GM23338 (cell line): ENCODE measurements at regions not wholly inside any gene's neighbourhood (a gene's known extent, or its start where the extent isn't known, plus 50 kb on each side); places are given as distances from the start of the nearest gene placed in this dataset.

ENCODE experiments used
- ATAC-seq: fragments of 200-7000 bp; cut with Tn5 transposase; 3 replicates; pipeline ENCODE4 v1.9.1; 2020
- DNase-seq: peaks from one replicate; pipeline ENCODE4 v3.0.0-alpha.2; 2015; ENCODE audit warnings: low spot score
- H2AFZ ChIP-seq: fragments of 200-600 bp; sonication (generic); 2 replicates; pipeline ENCODE4 v1.8.0; 2016; ENCODE audit warnings: antibody characterized with exemption, mild to moderate bottlenecking, moderate library complexity
- H3F3A ChIP-seq: fragments of 200-600 bp; sonication (generic); replicated peaks from 2 replicates; pipeline ENCODE4 v1.8.0; 2017; ENCODE audit warnings: antibody characterized with exemption, mixed run types, low read depth
- H3K27ac ChIP-seq: fragments of 200-600 bp; sonication (generic); 2 replicates; pipeline ENCODE4 v1.6.1; 2016; ENCODE audit warnings: low read depth
- H3K27me3 ChIP-seq: fragments of 200-600 bp; sonication (generic); 2 replicates; pipeline ENCODE4 v1.8.0; 2016; ENCODE audit warnings: mild to moderate bottlenecking, mixed run types, moderate library complexity; ENCODE audit not compliant: insufficient read depth
- H3K36me3 ChIP-seq: fragments of 200-600 bp; sonication (generic); 2 replicates; pipeline ENCODE4 v1.8.0; 2016; ENCODE audit warnings: mild to moderate bottlenecking; ENCODE audit not compliant: insufficient read depth
- H3K4me1 ChIP-seq: fragments of 200-600 bp; sonication (generic); 2 replicates; pipeline ENCODE4 v1.8.0; 2016; ENCODE audit warnings: mild to moderate bottlenecking, moderate library complexity; ENCODE audit not compliant: insufficient read depth
- H3K4me2 ChIP-seq: fragments of 200-600 bp; sonication (generic); 2 replicates; pipeline ENCODE4 v1.7.1; 2017; ENCODE audit warnings: mixed run types
- H3K4me3 ChIP-seq: fragments of 200-600 bp; sonication (generic); 2 replicates; pipeline ENCODE4 v1.6.1; 2016; ENCODE audit warnings: mixed run types
- H3K79me2 ChIP-seq: fragments of 200-600 bp; sonication (generic); replicated peaks from 2 replicates; pipeline ENCODE4 v1.8.0; 2017; ENCODE audit warnings: mild to moderate bottlenecking; ENCODE audit not compliant: insufficient read depth
- H3K9me2 ChIP-seq: fragments of 200-600 bp; sonication (generic); 2 replicates; pipeline ENCODE4 v1.8.0; 2017; ENCODE audit not compliant: insufficient read depth
- H4K20me1 ChIP-seq: fragments of 200-600 bp; sonication (generic); replicated peaks from 2 replicates; pipeline ENCODE4 v1.8.0; 2017; ENCODE audit warnings: mild to moderate bottlenecking; ENCODE audit not compliant: insufficient read depth
- H3K27ac Mint-ChIP-seq: 2 replicates; pipeline ENCODE4 v1.8.0; 2020; ENCODE audit warnings: inconsistent platforms, mild to moderate bottlenecking, moderate library complexity, mixed read lengths
- H3K27me3 Mint-ChIP-seq: 3 replicates; pipeline ENCODE4 v1.8.0; 2022; ENCODE audit warnings: low read depth, mild to moderate bottlenecking, moderate library complexity, mixed read lengths, inconsistent platforms; ENCODE audit not compliant: insufficient read depth, poor library complexity
- H3K36me3 Mint-ChIP-seq: 3 replicates; pipeline ENCODE4 v1.8.0; 2021; ENCODE audit warnings: low read depth, mild to moderate bottlenecking, inconsistent platforms, moderate library complexity, mixed read lengths
- H3K4me1 Mint-ChIP-seq: 3 replicates; pipeline ENCODE4 v1.8.0; 2020; ENCODE audit warnings: mild to moderate bottlenecking, inconsistent platforms, mixed read lengths
- H3K4me3 Mint-ChIP-seq: 3 replicates; pipeline ENCODE4 v1.8.0; 2021; ENCODE audit warnings: moderate library complexity, mild to moderate bottlenecking, inconsistent platforms, mixed read lengths
- H3K9me3 Mint-ChIP-seq: 3 replicates; pipeline ENCODE4 v1.8.0; 2020; ENCODE audit warnings: moderate library complexity, mild to moderate bottlenecking, inconsistent platforms, mixed read lengths
- CREB1 ChIP-seq: fragments of 250-450 bp; sonication (Bioruptor Pico); IDR thresholded peaks from 2 replicates; pipeline ENCODE4 v1.5.0; 2020; ENCODE audit warnings: low read depth, mild to moderate bottlenecking, moderate library complexity
- ETS1 ChIP-seq: IDR thresholded peaks from 2 replicates; pipeline ENCODE4 v1.6.1; 2016; ENCODE audit warnings: antibody characterized with exemption
- JUNB ChIP-seq: IDR thresholded peaks from one replicate; pipeline ENCODE4 v1.6.1; 2016; ENCODE audit warnings: antibody characterized with exemption; ENCODE audit not compliant: unreplicated experiment
- NANOG ChIP-seq: IDR thresholded peaks from 2 replicates; pipeline ENCODE4 v1.6.1; 2016; ENCODE audit warnings: antibody characterized with exemption, borderline replicate concordance
- STAT1 ChIP-seq: IDR thresholded peaks from one replicate; pipeline ENCODE4 v1.6.1; 2016; ENCODE audit warnings: antibody characterized with exemption; ENCODE audit not compliant: unreplicated experiment
- ZNF331 ChIP-seq: fragments of 250-450 bp; sonication (Bioruptor Pico); IDR thresholded peaks from 2 replicates; pipeline ENCODE4 v1.5.0; 2020; ENCODE audit warnings: low read depth, mild to moderate bottlenecking, moderate library complexity
- TF ChIP-seq, protein P1 (sequence below): fragments of 250-450 bp; sonication (Bioruptor Pico); IDR thresholded peaks from 2 replicates; pipeline ENCODE4 v1.5.0; 2020; ENCODE audit warnings: mild to moderate bottlenecking, moderate library complexity
- TF ChIP-seq, protein P2 (sequence below), 2 experiments: fragments of 200-600 bp in 1 of 2; sonication (generic) in 1 of 2; conservative IDR thresholded peaks; 2 replicates each; pipeline versions ENCODE4 v1.5.1 to v1.6.1; 2016 to 2017; ENCODE audit warnings: antibody characterized with exemption in 2 of 2, low read depth in 2 of 2, mild to moderate bottlenecking in 2 of 2, moderate library complexity in 1 of 2

DNA sequence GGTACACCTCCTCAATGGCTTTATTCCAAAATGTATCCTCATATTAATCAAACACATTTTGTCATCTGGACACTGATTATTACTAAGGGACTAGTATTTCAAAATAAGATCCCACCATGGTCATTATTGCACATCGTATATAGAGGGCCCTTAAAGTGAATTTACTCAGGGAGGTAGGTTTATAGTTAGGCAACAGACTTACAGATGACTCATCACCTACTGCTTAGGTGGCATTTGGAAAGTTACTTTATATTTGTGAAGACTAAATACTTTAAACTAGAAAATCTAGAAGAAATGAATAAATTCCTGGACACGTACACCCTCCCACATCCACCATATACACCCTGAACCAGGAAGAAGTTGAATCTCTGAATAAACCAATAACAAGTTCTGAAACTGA, 353.0 kb downstream of the KCTD12 start (continued):
- no peak for TF ChIP-seq ZNF331 (CRISPR knock-in tag)
- TF ChIP-seq STAT1, result no peak
- TF ChIP-seq CREB1 (CRISPR knock-in tag), result no peak
- no peak for TF ChIP-seq JUNB

GRCh38 chr13:76527041-76527440, 359.2 kb downstream of the KCTD12 start:
- H3K36me3 Mint-ChIP-seq, result no peaks in the 10 kb centered on the region
- Histone ChIP-seq H3K4me2 (no peak overlapping the region), H3K36me3 (no peaks in the 10 kb centered on the region), H3K9me2 (no peaks in the 10 kb centered on the region), H3K27ac (no peak overlapping the region), H3K4me3 (no peak overlapping the region), H2AFZ (no peak overlapping the region), H3K79me2 (no peaks in the 10 kb centered on the region), H3K4me1 (peaks cover 9% of the 10 kb centered on the region; the same call in 1 of the 2 replicates), H3F3A (no peaks in the 10 kb centered on the region), H3K27me3 (no peaks in the 10 kb centered on the region), H4K20me1 (no peaks in the 10 kb centered on the region)
- no peak overlapping the region for H3K4me3 Mint-ChIP-seq
- no peak for TF ChIP-seq STAT1
- H3K9me3 Mint-ChIP-seq, result no peaks in the 10 kb centered on the region
- peaks cover 13% of the 10 kb centered on the region; the same call in 2 of the 3 replicates for H3K4me1 Mint-ChIP-seq
- H3K27ac Mint-ChIP-seq, result no peak overlapping the region
- peaks cover under 1% of the 10 kb centered on the region for H3K27me3 Mint-ChIP-seq
- ATAC-seq (no peak), DNase-seq (no peak)

GRCh38 chr13:76523740-76524340, 362.4 kb downstream of the KCTD12 start:
- peaks cover 6% of the 10 kb centered on the region for H3K27me3 Mint-ChIP-seq

More at GRCh38 chr13:76523740-76524340, 362.4 kb downstream of the KCTD12 start:
- no peak overlapping the region for H3K4me3 Mint-ChIP-seq
- H3K9me3 Mint-ChIP-seq, result no peaks in the 10 kb centered on the region
- ATAC-seq (no peak), DNase-seq (no peak)
- H3K4me1 Mint-ChIP-seq, result peaks cover 14% of the 10 kb centered on the region; the same call in 2 of the 3 replicates
- no peaks in the 10 kb centered on the region for H3F3A ChIP-seq
- H3K9me2 ChIP-seq, result no peaks in the 10 kb centered on the region
- H3K4me2 ChIP-seq, result no peak overlapping the region
- TF ChIP-seq, protein P1, sequence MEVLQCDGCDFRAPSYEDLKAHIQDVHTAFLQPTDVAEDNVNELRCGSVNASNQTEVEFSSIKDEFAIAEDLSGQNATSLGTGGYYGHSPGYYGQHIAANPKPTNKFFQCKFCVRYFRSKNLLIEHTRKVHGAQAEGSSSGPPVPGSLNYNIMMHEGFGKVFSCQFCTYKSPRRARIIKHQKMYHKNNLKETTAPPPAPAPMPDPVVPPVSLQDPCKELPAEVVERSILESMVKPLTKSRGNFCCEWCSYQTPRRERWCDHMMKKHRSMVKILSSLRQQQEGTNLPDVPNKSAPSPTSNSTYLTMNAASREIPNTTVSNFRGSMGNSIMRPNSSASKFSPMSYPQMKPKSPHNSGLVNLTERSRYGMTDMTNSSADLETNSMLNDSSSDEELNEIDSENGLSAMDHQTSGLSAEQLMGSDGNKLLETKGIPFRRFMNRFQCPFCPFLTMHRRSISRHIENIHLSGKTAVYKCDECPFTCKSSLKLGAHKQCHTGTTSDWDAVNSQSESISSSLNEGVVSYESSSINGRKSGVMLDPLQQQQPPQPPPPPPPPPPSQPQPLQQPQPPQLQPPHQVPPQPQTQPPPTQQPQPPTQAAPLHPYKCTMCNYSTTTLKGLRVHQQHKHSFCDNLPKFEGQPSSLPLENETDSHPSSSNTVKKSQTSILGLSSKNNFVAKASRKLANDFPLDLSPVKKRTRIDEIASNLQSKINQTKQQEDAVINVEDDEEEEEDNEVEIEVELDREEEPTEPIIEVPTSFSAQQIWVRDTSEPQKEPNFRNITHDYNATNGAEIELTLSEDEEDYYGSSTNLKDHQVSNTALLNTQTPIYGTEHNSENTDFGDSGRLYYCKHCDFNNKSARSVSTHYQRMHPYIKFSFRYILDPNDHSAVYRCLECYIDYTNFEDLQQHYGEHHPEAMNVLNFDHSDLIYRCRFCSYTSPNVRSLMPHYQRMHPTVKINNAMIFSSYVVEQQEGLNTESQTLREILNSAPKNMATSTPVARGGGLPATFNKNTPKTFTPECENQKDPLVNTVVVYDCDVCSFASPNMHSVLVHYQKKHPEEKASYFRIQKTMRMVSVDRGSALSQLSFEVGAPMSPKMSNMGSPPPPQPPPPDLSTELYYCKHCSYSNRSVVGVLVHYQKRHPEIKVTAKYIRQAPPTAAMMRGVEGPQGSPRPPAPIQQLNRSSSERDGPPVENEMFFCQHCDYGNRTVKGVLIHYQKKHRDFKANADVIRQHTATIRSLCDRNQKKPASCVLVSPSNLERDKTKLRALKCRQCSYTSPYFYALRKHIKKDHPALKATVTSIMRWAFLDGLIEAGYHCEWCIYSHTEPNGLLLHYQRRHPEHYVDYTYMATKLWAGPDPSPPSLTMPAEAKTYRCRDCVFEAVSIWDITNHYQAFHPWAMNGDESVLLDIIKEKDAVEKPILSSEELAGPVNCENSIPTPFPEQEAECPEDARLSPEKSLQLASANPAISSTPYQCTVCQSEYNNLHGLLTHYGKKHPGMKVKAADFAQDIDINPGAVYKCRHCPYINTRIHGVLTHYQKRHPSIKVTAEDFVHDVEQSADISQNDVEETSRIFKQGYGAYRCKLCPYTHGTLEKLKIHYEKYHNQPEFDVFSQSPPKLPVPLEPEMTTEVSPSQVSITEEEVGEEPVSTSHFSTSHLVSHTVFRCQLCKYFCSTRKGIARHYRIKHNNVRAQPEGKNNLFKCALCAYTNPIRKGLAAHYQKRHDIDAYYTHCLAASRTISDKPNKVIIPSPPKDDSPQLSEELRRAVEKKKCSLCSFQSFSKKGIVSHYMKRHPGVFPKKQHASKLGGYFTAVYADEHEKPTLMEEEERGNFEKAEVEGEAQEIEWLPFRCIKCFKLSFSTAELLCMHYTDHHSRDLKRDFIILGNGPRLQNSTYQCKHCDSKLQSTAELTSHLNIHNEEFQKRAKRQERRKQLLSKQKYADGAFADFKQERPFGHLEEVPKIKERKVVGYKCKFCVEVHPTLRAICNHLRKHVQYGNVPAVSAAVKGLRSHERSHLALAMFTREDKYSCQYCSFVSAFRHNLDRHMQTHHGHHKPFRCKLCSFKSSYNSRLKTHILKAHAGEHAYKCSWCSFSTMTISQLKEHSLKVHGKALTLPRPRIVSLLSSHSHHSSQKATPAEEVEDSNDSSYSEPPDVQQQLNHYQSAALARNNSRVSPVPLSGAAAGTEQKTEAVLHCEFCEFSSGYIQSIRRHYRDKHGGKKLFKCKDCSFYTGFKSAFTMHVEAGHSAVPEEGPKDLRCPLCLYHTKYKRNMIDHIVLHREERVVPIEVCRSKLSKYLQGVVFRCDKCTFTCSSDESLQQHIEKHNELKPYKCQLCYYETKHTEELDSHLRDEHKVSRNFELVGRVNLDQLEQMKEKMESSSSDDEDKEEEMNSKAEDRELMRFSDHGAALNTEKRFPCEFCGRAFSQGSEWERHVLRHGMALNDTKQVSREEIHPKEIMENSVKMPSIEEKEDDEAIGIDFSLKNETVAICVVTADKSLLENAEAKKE, result no peak
- TF ChIP-seq CREB1 (CRISPR knock-in tag) (no peak), NANOG (no peak), ETS1 (no peak), STAT1 (no peak), JUNB (no peak)
- TF ChIP-seq, protein P2, sequence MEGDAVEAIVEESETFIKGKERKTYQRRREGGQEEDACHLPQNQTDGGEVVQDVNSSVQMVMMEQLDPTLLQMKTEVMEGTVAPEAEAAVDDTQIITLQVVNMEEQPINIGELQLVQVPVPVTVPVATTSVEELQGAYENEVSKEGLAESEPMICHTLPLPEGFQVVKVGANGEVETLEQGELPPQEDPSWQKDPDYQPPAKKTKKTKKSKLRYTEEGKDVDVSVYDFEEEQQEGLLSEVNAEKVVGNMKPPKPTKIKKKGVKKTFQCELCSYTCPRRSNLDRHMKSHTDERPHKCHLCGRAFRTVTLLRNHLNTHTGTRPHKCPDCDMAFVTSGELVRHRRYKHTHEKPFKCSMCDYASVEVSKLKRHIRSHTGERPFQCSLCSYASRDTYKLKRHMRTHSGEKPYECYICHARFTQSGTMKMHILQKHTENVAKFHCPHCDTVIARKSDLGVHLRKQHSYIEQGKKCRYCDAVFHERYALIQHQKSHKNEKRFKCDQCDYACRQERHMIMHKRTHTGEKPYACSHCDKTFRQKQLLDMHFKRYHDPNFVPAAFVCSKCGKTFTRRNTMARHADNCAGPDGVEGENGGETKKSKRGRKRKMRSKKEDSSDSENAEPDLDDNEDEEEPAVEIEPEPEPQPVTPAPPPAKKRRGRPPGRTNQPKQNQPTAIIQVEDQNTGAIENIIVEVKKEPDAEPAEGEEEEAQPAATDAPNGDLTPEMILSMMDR (conservative IDR thresholded peaks at IDR 0.05; ENCODE audit: low read depth in 2 of 2), result no peak
- no peaks in the 10 kb centered on the region for H3K27me3 ChIP-seq
- no peak overlapping the region for H3K27ac ChIP-seq
- no peaks in the 10 kb centered on the region for H4K20me1 ChIP-seq
- H3K79me2 ChIP-seq, result no peaks in the 10 kb centered on the region
- no peak overlapping the region for H3K4me3 ChIP-seq
- H3K36me3 Mint-ChIP-seq, result no peaks in the 10 kb centered on the region
- peaks cover 9% of the 10 kb centered on the region; the same call in 1 of the 2 replicates for H3K4me1 ChIP-seq
- H3K36me3 ChIP-seq, result no peaks in the 10 kb centered on the region
- no peak overlapping the region for H2AFZ ChIP-seq
- H3K27ac Mint-ChIP-seq, result no peak overlapping the region
